Lower leg skin (tissue), 3 donors: ENCODE measurements at regions not wholly inside any gene's neighbourhood (a gene's known extent, or its start where the extent isn't known, plus 50 kb on each side); places are given as distances from the start of the nearest gene placed in this dataset.

ENCODE experiments used
- CTCF ChIP-seq, 3 donors: fragments of 450-650 bp; IDR thresholded peaks; one replicate each; pipeline ENCODE4 v1.5.1; 2016; ENCODE audit warnings: antibody characterized with exemption in 3 of 3, mild to moderate bottlenecking in 3 of 3, moderate library complexity in 2 of 3
- POLR2A ChIP-seq, 2 donors: fragments of 450-650 bp; IDR thresholded peaks; one replicate each; pipeline ENCODE4 v1.6.1; 2016 to 2017; ENCODE audit warnings: antibody characterized with exemption in 2 of 2, mild to moderate bottlenecking in 1 of 2, moderate library complexity in 1 of 2

- no peak for TF ChIP-seq POLR2A (IDR thresholded peaks at IDR 0.05)
- TF ChIP-seq CTCF (IDR thresholded peaks at IDR 0.05) = no peak
Measured at GRCh38 chr3:66825375-66825774, 172.7 kb upstream of the KBTBD8 start.
